ENCODE measurements at regions not wholly inside any gene's neighbourhood (a gene's known extent, or its start where the extent isn't known, plus 50 kb on each side); places are given as distances from the start of the nearest gene placed in this dataset.

- H3K27ac Mint-ChIP-seq: no peak overlapping the region
Observed at GRCh38 chr6:154648188-154648887, 84.9 kb upstream of the SCAF8 start.

GRCh38 chr6:154648888-154649205 lies 84.4 kb upstream of the SCAF8 start:
- Histone ChIP-seq H3K9me3 (ENCODE audit: low read depth) (no peaks in the 10 kb centered on the region), H3K27ac (no peak overlapping the region), H3K79me2 (ENCODE audit: low read depth) (no peaks in the 10 kb centered on the region), H3K9ac (no peak overlapping the region), H3K4me2 (no peak overlapping the region), H3K4me3 (no peak overlapping the region), H3K36me3 (no peaks in the 10 kb centered on the region), H3K27me3 (no peaks in the 10 kb centered on the region), H2AFZ (replicated peaks) (no peak overlapping the region), H3F3A (ENCODE audit: low read depth) (no peaks in the 10 kb centered on the region), H4K20me1 (ENCODE audit: low read depth) (no peaks in the 10 kb centered on the region), H3K4me1 (peaks cover 8% of the 10 kb centered on the region)
- no peaks in the 10 kb centered on the region for H3K4me1 Mint-ChIP-seq
- no peaks in the 10 kb centered on the region for H3K36me3 Mint-ChIP-seq
- no peak overlapping the region for H3K27ac Mint-ChIP-seq
- no peaks in the 10 kb centered on the region for H3K9me3 Mint-ChIP-seq
- H3K27me3 Mint-ChIP-seq (ENCODE audit: insufficient read depth, low read depth): peaks cover 4% of the 10 kb centered on the region
- H3K4me3 Mint-ChIP-seq: no peak overlapping the region
- TF ChIP-seq EZH2 (IDR thresholded peaks at IDR 0.05) (no peak), EZH2phosphoT487 (IDR thresholded peaks at IDR 0.05) (no peak), CTCF (IDR thresholded peaks at IDR 0.05) (no peak)
- DNase-seq (ENCODE audit: low spot score): no peak

More at GRCh38 chr6:154648188-154648887, 84.9 kb upstream of the SCAF8 start:
- Histone ChIP-seq H3K36me3 (no peaks in the 10 kb centered on the region), H2AFZ (replicated peaks) (no peak overlapping the region), H3K79me2 (ENCODE audit: low read depth) (no peaks in the 10 kb centered on the region), H3K4me2 (no peak overlapping the region), H3K27ac (no peak overlapping the region), H4K20me1 (ENCODE audit: low read depth) (no peaks in the 10 kb centered on the region), H3K9me3 (ENCODE audit: low read depth) (no peaks in the 10 kb centered on the region), H3K4me3 (no peak overlapping the region), H3K4me1 (peaks cover 8% of the 10 kb centered on the region), H3F3A (ENCODE audit: low read depth) (no peaks in the 10 kb centered on the region), H3K9ac (no peak overlapping the region), H3K27me3 (no peaks in the 10 kb centered on the region)
- Mint-ChIP-seq H3K9me3 (no peaks in the 10 kb centered on the region), H3K4me3 (no peak overlapping the region), H3K27me3 (ENCODE audit: insufficient read depth, low read depth) (peaks cover 4% of the 10 kb centered on the region), H3K4me1 (no peaks in the 10 kb centered on the region), H3K36me3 (no peaks in the 10 kb centered on the region)
- no peak for DNase-seq (ENCODE audit: low spot score)
- TF ChIP-seq CTCF (IDR thresholded peaks at IDR 0.05) (no peak), EZH2 (IDR thresholded peaks at IDR 0.05) (no peak), EZH2phosphoT487 (IDR thresholded peaks at IDR 0.05) (no peak)

- H3K9ac ChIP-seq: no peak overlapping the region
- Mint-ChIP-seq H3K27ac (no peak overlapping the region), H3K4me1 (no peaks in the 10 kb centered on the region), H3K4me3 (no peak overlapping the region), H3K27me3 (ENCODE audit: insufficient read depth, low read depth) (peaks cover 4% of the 10 kb centered on the region), H3K9me3 (no peaks in the 10 kb centered on the region), H3K36me3 (no peaks in the 10 kb centered on the region)
- H3K27me3 ChIP-seq: no peaks in the 10 kb centered on the region
- H3K27ac ChIP-seq: no peak overlapping the region
- no peak for DNase-seq (ENCODE audit: low spot score)
- H3K4me2 ChIP-seq: no peak overlapping the region
- H2AFZ ChIP-seq (replicated peaks): no peak overlapping the region
- H3K4me3 ChIP-seq: no peak overlapping the region
- no peaks in the 10 kb centered on the region for H3F3A ChIP-seq (ENCODE audit: low read depth)
- H4K20me1 ChIP-seq (ENCODE audit: low read depth): no peaks in the 10 kb centered on the region
- H3K9me3 ChIP-seq (ENCODE audit: low read depth): no peaks in the 10 kb centered on the region
- H3K36me3 ChIP-seq: no peaks in the 10 kb centered on the region
- H3K79me2 ChIP-seq (ENCODE audit: low read depth): no peaks in the 10 kb centered on the region
- peaks cover 8% of the 10 kb centered on the region for H3K4me1 ChIP-seq
- TF ChIP-seq EZH2phosphoT487 (IDR thresholded peaks at IDR 0.05) (no peak), CTCF (IDR thresholded peaks at IDR 0.05) (no peak), EZH2 (IDR thresholded peaks at IDR 0.05) (no peak)
Observed at GRCh38 chr6:154649721-154650120, 83.5 kb upstream of the SCAF8 start.

Measured in neural progenitor cell (in vitro differentiated cells).